OCI-LY1 (cell line): ENCODE measurements at regions not wholly inside any gene's neighbourhood (a gene's known extent, or its start where the extent isn't known, plus 50 kb on each side); places are given as distances from the start of the nearest gene placed in this dataset.

ENCODE experiments used
- H2AFZ ChIP-seq: fragments of 200-600 bp; sonication (generic), shearing (Covaris generic); 2 replicates; pipeline ENCODE4 v1.6.0; 2014; ENCODE audit warnings: antibody characterized with exemption, mild to moderate bottlenecking, low read length
- H3F3A ChIP-seq: fragments of 200-600 bp; sonication (generic), shearing (Covaris generic); 2 replicates; pipeline ENCODE4 v1.6.0; 2014; ENCODE audit warnings: mild to moderate bottlenecking, antibody characterized with exemption, low read length, moderate library complexity; ENCODE audit not compliant: insufficient read depth
- H3K27ac ChIP-seq: fragments of 200-600 bp; sonication (generic); 2 replicates; pipeline ENCODE4 v1.5.1; 2014; ENCODE audit warnings: low read length, mixed run types, mild to moderate bottlenecking, low read depth; ENCODE audit not compliant: poor library complexity, severe bottlenecking
- H3K27me3 ChIP-seq: fragments of 200-600 bp; sonication (generic); 2 replicates; pipeline ENCODE4 v1.6.0; 2014; ENCODE audit warnings: antibody characterized with exemption, mild to moderate bottlenecking, low read length, moderate library complexity; ENCODE audit not compliant: insufficient read depth
- H3K36me3 ChIP-seq: fragments of 200-600 bp; sonication (generic); 2 replicates; pipeline ENCODE4 v1.6.1; 2014; ENCODE audit warnings: mild to moderate bottlenecking, antibody characterized with exemption, low read length, moderate library complexity, mixed read lengths; ENCODE audit not compliant: insufficient read depth
- H3K4me1 ChIP-seq: fragments of 200-600 bp; sonication (generic); 2 replicates; pipeline ENCODE4 v1.5.1; 2014; ENCODE audit warnings: mild to moderate bottlenecking, low read length, moderate library complexity; ENCODE audit not compliant: insufficient read depth, severe bottlenecking
- H3K4me2 ChIP-seq: fragments of 200-600 bp; sonication (generic), shearing (Covaris generic); 2 replicates; pipeline ENCODE4 v1.6.1; 2014; ENCODE audit warnings: low read length
- H3K4me3 ChIP-seq: fragments of 200-600 bp; sonication (generic); 2 replicates; pipeline ENCODE4 v1.5.1; 2014; ENCODE audit warnings: low read length, low read depth, mild to moderate bottlenecking, mixed read lengths; ENCODE audit not compliant: poor library complexity, severe bottlenecking
- H3K79me2 ChIP-seq: fragments of 200-600 bp; shearing (Covaris generic); 2 replicates; pipeline ENCODE4 v1.6.1; 2016; ENCODE audit warnings: mixed run types, low read length, mixed read lengths; ENCODE audit not compliant: insufficient read depth
- H3K9ac ChIP-seq: fragments of 200-600 bp; sonication (generic), shearing (Covaris generic); 2 replicates; pipeline ENCODE4 v1.6.1; 2014; ENCODE audit warnings: mild to moderate bottlenecking, low read length, mixed read lengths
- H3K9me2 ChIP-seq: fragments of 200-600 bp; sonication (generic), shearing (Covaris generic); 2 replicates; pipeline ENCODE4 v1.6.1; 2014; ENCODE audit warnings: low read depth, mild to moderate bottlenecking, low read length, mixed read lengths
- H3K9me3 ChIP-seq: fragments of 200-600 bp; shearing (Covaris generic); 2 replicates; pipeline ENCODE4 v1.6.1; 2014; ENCODE audit warnings: low read length, mixed read lengths
- H4K20me1 ChIP-seq: fragments of 200-600 bp; sonication (generic), shearing (Covaris generic); 2 replicates; pipeline ENCODE4 v1.6.0; 2016; ENCODE audit warnings: mild to moderate bottlenecking, low read length; ENCODE audit not compliant: insufficient read depth
- CTCF ChIP-seq: fragments of 200-600 bp; sonication (generic), shearing (Covaris generic); IDR thresholded peaks from 2 replicates; pipeline ENCODE4 v1.5.1; 2017; ENCODE audit warnings: mild to moderate bottlenecking, antibody characterized with exemption, low read length, moderate library complexity, mixed read lengths
- EZH2 ChIP-seq: fragments of 200-600 bp; sonication (generic), shearing (Covaris generic); IDR thresholded peaks from 2 replicates; pipeline ENCODE4 v1.8.0; 2017; ENCODE audit warnings: borderline replicate concordance, mixed run types, mild to moderate bottlenecking, antibody characterized with exemption, low read length, moderate library complexity, mixed read lengths

- no peak overlapping the region for H3K4me3 ChIP-seq
- H3K9ac ChIP-seq: no peak overlapping the region
- no peak overlapping the region for H3K27ac ChIP-seq
- H4K20me1 ChIP-seq: no peaks in the 10 kb centered on the region
- H3K9me2 ChIP-seq: no peaks in the 10 kb centered on the region
- H3K27me3 ChIP-seq: no peaks in the 10 kb centered on the region
- no peaks in the 10 kb centered on the region for H3K79me2 ChIP-seq
- no peaks in the 10 kb centered on the region for H3K4me1 ChIP-seq
- H2AFZ ChIP-seq: no peak overlapping the region
- H3K9me3 ChIP-seq: no peaks in the 10 kb centered on the region
- no peak overlapping the region for H3K4me2 ChIP-seq
- H3F3A ChIP-seq: no peaks in the 10 kb centered on the region
- TF ChIP-seq CTCF (no peak), EZH2 (no peak)
- H3K36me3 ChIP-seq: no peaks in the 10 kb centered on the region
These were observed 189.0 kb upstream of the ZRANB2 start for GRCh38 chr1:71269818-71270217.

- H3K36me3 ChIP-seq: no peaks in the 10 kb centered on the region
These were observed 188.3 kb upstream of the ZRANB2 start for GRCh38 chr1:71269179-71269578.

GRCh38 chr1:71267220-71267619 is 186.4 kb upstream of the ZRANB2 start:
- TF ChIP-seq EZH2 (no peak), CTCF (no peak)
- Histone ChIP-seq H4K20me1 (no peaks in the 10 kb centered on the region), H3K9me3 (no peaks in the 10 kb centered on the region), H3K27ac (no peak overlapping the region), H2AFZ (no peak overlapping the region), H3K9ac (no peak overlapping the region), H3K79me2 (no peaks in the 10 kb centered on the region), H3K36me3 (no peaks in the 10 kb centered on the region), H3K27me3 (no peaks in the 10 kb centered on the region), H3K9me2 (no peaks in the 10 kb centered on the region), H3K4me1 (no peaks in the 10 kb centered on the region), H3F3A (no peaks in the 10 kb centered on the region), H3K4me3 (no peak overlapping the region), H3K4me2 (no peak overlapping the region)

More at GRCh38 chr1:71269179-71269578, 188.3 kb upstream of the ZRANB2 start:
- H3F3A ChIP-seq: no peaks in the 10 kb centered on the region
- H3K79me2 ChIP-seq: no peaks in the 10 kb centered on the region
- H2AFZ ChIP-seq: no peak overlapping the region
- no peaks in the 10 kb centered on the region for H3K27me3 ChIP-seq
- H4K20me1 ChIP-seq: no peaks in the 10 kb centered on the region
- H3K9ac ChIP-seq: no peak overlapping the region
- no peaks in the 10 kb centered on the region for H3K9me2 ChIP-seq
- no peak overlapping the region for H3K27ac ChIP-seq
- H3K9me3 ChIP-seq: no peaks in the 10 kb centered on the region
- TF ChIP-seq CTCF (no peak), EZH2 (no peak)
- H3K4me2 ChIP-seq: no peak overlapping the region
- H3K4me1 ChIP-seq: no peaks in the 10 kb centered on the region
- no peak overlapping the region for H3K4me3 ChIP-seq
